ENCODE measurements at regions not wholly inside any gene's neighbourhood (a gene's known extent, or its start where the extent isn't known, plus 50 kb on each side); places are given as distances from the start of the nearest gene placed in this dataset.

DNA sequence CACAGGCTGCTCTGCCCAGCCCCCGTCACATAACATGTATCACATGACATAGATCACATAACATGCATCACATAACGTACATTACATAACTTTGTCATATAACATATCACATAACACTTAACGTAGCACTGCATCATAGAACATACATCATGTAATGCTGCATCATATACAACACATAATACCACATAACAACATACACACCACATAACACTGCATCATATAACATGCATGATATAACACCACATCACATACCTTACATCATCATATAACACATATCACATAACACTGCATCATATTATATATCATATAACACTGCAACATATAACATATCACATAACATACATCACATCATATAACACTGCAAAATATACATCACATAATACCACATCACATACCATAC, 83.8 kb downstream of the AXIN2 start:
- POLR2A ChIA-PET: no interaction called here
- CTCF ChIA-PET: no interaction called here
- no peak for DNase-seq (ENCODE audit: extremely low spot score)
- TF ChIP-seq SUZ12 (IDR thresholded peaks at IDR 0.05): no peak

GRCh38 chr17:65474660-65475059, 86.8 kb downstream of the AXIN2 start:
- ChIA-PET POLR2A (no interaction called here), CTCF (no interaction called here)
- TF ChIP-seq L3MBTL2 (conservative IDR thresholded peaks at IDR 0.05) (no peak), ZNF384 (IDR thresholded peaks at IDR 0.05) (no peak), FOXK2 (IDR thresholded peaks at IDR 0.05) (no peak), NFRKB (IDR thresholded peaks at IDR 0.05) (no peak), FOXA1 (IDR thresholded peaks at IDR 0.05) (no peak), HDGF (IDR thresholded peaks at IDR 0.05; ENCODE audit: borderline replicate concordance) (no peak), TARDBP (IDR thresholded peaks at IDR 0.05) (no peak), FOXM1 (IDR thresholded peaks at IDR 0.05; ENCODE audit: borderline replicate concordance) (no peak), CTBP1 (IDR thresholded peaks at IDR 0.05; ENCODE audit: borderline replicate concordance) (no peak)
- no peak for DNase-seq (ENCODE audit: extremely low spot score)

GRCh38 chr17:65473985-65474384, 87.5 kb downstream of the AXIN2 start:
- ChIA-PET CTCF (no interaction called here), POLR2A (no interaction called here)
- no peak for DNase-seq (ENCODE audit: extremely low spot score)
- no peak for TF ChIP-seq CTBP1 (IDR thresholded peaks at IDR 0.05; ENCODE audit: borderline replicate concordance)
- TF ChIP-seq TARDBP (IDR thresholded peaks at IDR 0.05): no peak
- TF ChIP-seq ARNT (IDR thresholded peaks at IDR 0.05): no peak
- no peak for TF ChIP-seq ELF4 (IDR thresholded peaks at IDR 0.05)
- TF ChIP-seq SP1 (IDR thresholded peaks at IDR 0.05): no peak
- TF ChIP-seq FOXM1 (IDR thresholded peaks at IDR 0.05; ENCODE audit: borderline replicate concordance): no peak
- TF ChIP-seq BHLHE40 (IDR thresholded peaks at IDR 0.05; ENCODE audit: borderline replicate concordance): no peak
- no peak for TF ChIP-seq L3MBTL2 (conservative IDR thresholded peaks at IDR 0.05)
- no peak for TF ChIP-seq FOXA1 (IDR thresholded peaks at IDR 0.05)
- no peak for TF ChIP-seq HDGF (IDR thresholded peaks at IDR 0.05; ENCODE audit: borderline replicate concordance)
- no peak for TF ChIP-seq ZNF384 (IDR thresholded peaks at IDR 0.05)
- TF ChIP-seq NFRKB (IDR thresholded peaks at IDR 0.05): no peak

GRCh38 chr17:65473363-65473762, 88.1 kb downstream of the AXIN2 start:
- TF ChIP-seq NFRKB (IDR thresholded peaks at IDR 0.05) (no peak), SP1 (IDR thresholded peaks at IDR 0.05) (no peak), BHLHE40 (IDR thresholded peaks at IDR 0.05; ENCODE audit: borderline replicate concordance) (no peak)
- POLR2A ChIA-PET: no interaction called here
- DNase-seq (ENCODE audit: extremely low spot score): no peak
- CTCF ChIA-PET: interaction anchor here (0.6 to 0.7 kb wide), 2 partner anchors 25 to 325 kb away, joined by 3 to 4 read pairs; no protein-coding TSS in a partner anchor

- ChIA-PET POLR2A (no interaction called here), CTCF (interaction anchor here (0.6 to 0.7 kb wide), 2 partner anchors 26 to 325 kb away, joined by 3 to 4 read pairs; no protein-coding TSS in a partner anchor)
- no peak for DNase-seq (ENCODE audit: extremely low spot score)
- TF ChIP-seq SP1 (IDR thresholded peaks at IDR 0.05) (no peak), BHLHE40 (IDR thresholded peaks at IDR 0.05; ENCODE audit: borderline replicate concordance) (no peak), ZNF384 (IDR thresholded peaks at IDR 0.05) (no peak), PKNOX1 (IDR thresholded peaks at IDR 0.05) (no peak), NFRKB (IDR thresholded peaks at IDR 0.05) (no peak), FOXA1 (IDR thresholded peaks at IDR 0.05) (no peak), FOXK2 (IDR thresholded peaks at IDR 0.05) (no peak), FOXM1 (IDR thresholded peaks at IDR 0.05; ENCODE audit: borderline replicate concordance) (no peak), HDGF (IDR thresholded peaks at IDR 0.05; ENCODE audit: borderline replicate concordance) (no peak), ARNT (IDR thresholded peaks at IDR 0.05) (no peak), L3MBTL2 (conservative IDR thresholded peaks at IDR 0.05) (no peak)
Observed at GRCh38 chr17:65472666-65473309, 88.7 kb downstream of the AXIN2 start.

DNA sequence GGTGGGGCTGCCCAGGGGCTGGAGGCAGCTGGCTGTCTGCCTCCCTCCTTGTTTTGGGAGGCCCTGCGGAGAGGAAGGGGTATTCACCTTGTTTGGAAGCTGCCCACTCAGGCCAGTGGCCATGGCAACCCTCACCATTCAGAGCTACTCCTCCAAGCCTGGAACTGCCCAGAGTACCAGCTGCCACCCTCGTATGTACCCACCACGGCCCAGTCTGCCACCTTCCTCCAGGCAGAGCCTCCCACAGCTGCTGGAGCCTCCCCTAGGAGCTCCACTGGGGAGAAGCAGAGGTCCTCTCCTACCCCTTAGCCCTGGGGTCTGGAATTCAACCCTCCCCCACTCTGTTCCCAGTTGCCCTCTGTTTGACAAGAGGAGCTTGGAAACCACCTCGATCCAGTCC, 90.7 kb downstream of the AXIN2 start:
- no peak for DNase-seq (ENCODE audit: extremely low spot score)
- ChIA-PET POLR2A (no interaction called here), CTCF (no interaction called here)
- no peak for TF ChIP-seq L3MBTL2 (conservative IDR thresholded peaks at IDR 0.05)
- no peak for TF ChIP-seq LEF1 (IDR thresholded peaks at IDR 0.05; ENCODE audit: borderline replicate concordance)
- no peak for TF ChIP-seq ARNT (IDR thresholded peaks at IDR 0.05)
- TF ChIP-seq FOXK2 (IDR thresholded peaks at IDR 0.05): no peak
- TF ChIP-seq ELF4 (IDR thresholded peaks at IDR 0.05): no peak
- no peak for TF ChIP-seq NFRKB (IDR thresholded peaks at IDR 0.05)
- no peak for TF ChIP-seq FOXA1 (IDR thresholded peaks at IDR 0.05)
- TF ChIP-seq HDGF (IDR thresholded peaks at IDR 0.05; ENCODE audit: borderline replicate concordance): no peak
- TF ChIP-seq PKNOX1 (IDR thresholded peaks at IDR 0.05): no peak
- TF ChIP-seq TARDBP (IDR thresholded peaks at IDR 0.05): no peak
- TF ChIP-seq FOXM1 (IDR thresholded peaks at IDR 0.05; ENCODE audit: borderline replicate concordance): no peak
- TF ChIP-seq SUZ12 (IDR thresholded peaks at IDR 0.05): no peak
- TF ChIP-seq SP1 (IDR thresholded peaks at IDR 0.05): no peak
- no peak for TF ChIP-seq ZNF384 (IDR thresholded peaks at IDR 0.05)
- TF ChIP-seq BHLHE40 (IDR thresholded peaks at IDR 0.05; ENCODE audit: borderline replicate concordance): no peak
- no peak for TF ChIP-seq CTBP1 (IDR thresholded peaks at IDR 0.05; ENCODE audit: borderline replicate concordance)

GRCh38 chr17:65468321-65468720, 93.1 kb downstream of the AXIN2 start:
- TF ChIP-seq L3MBTL2 (conservative IDR thresholded peaks at IDR 0.05) (no peak), HDGF (IDR thresholded peaks at IDR 0.05; ENCODE audit: borderline replicate concordance) (no peak), ZNF384 (IDR thresholded peaks at IDR 0.05) (no peak), FOXA1 (IDR thresholded peaks at IDR 0.05) (no peak), NFRKB (IDR thresholded peaks at IDR 0.05) (no peak), SUZ12 (IDR thresholded peaks at IDR 0.05) (no peak), ARNT (IDR thresholded peaks at IDR 0.05) (no peak), FOXM1 (IDR thresholded peaks at IDR 0.05; ENCODE audit: borderline replicate concordance) (no peak), BHLHE40 (IDR thresholded peaks at IDR 0.05; ENCODE audit: borderline replicate concordance) (no peak), ELF4 (IDR thresholded peaks at IDR 0.05) (no peak), TARDBP (IDR thresholded peaks at IDR 0.05) (no peak), SP1 (IDR thresholded peaks at IDR 0.05) (no peak), LEF1 (IDR thresholded peaks at IDR 0.05; ENCODE audit: borderline replicate concordance) (no peak), FOXK2 (IDR thresholded peaks at IDR 0.05) (no peak), PKNOX1 (IDR thresholded peaks at IDR 0.05) (no peak), CTBP1 (IDR thresholded peaks at IDR 0.05; ENCODE audit: borderline replicate concordance) (no peak)
- ChIA-PET CTCF (no interaction called here), POLR2A (no interaction called here)
- no peak for DNase-seq (ENCODE audit: extremely low spot score)

All from HEK293T (cell line).